HCT116 (cell line): ENCODE measurements at regions not wholly inside any gene's neighbourhood (a gene's known extent, or its start where the extent isn't known, plus 50 kb on each side); places are given as distances from the start of the nearest gene placed in this dataset.

Experiments
- ATAC-seq: fragments of 200-7000 bp; cut with Tn5 transposase; 2 replicates; pipeline ENCODE4 v1.9.1; 2020; ENCODE audit warnings: mild to moderate bottlenecking, moderate library complexity
- BruUV-seq: library from RNA; stranded (reverse); fragments of 400-500 nt; replicated peaks from 2 replicates; lab custom pipeline; 2021; lab: Mats Ljungman, UMichigan
- CTCF ChIA-PET: fragments of 300-600 bp; sonication (Branson Sonifier 250); formaldehyde crosslinking; loops from one replicate; lab custom pipeline; 2021; ENCODE audit warnings: antibody characterized with exemption; lab: Charles Lee
- POLR2A ChIA-PET: fragments of 300-600, 350-600 bp; sonication (Branson Sonifier 250); formaldehyde crosslinking; loops from one replicate; lab custom pipeline; 2021; ENCODE audit warnings: antibody characterized with exemption; lab: Charles Lee
- RAD21 ChIA-PET, 2 experiments: fragments of 300-600 bp; sonication (Branson Sonifier 250); formaldehyde crosslinking; loops; one replicate each; lab custom pipeline; 2023; ENCODE audit warnings: low total read pairs in 2 of 2; ENCODE audit not compliant: uncharacterized antibody in 2 of 2, unreplicated experiment in 2 of 2, low non-redundant PET in 1 of 2; lab: Charles Lee
- DNase-seq: peaks from one replicate; pipeline ENCODE4 v3.0.0-alpha.2; 2010; ENCODE audit warnings: low read depth, low spot score
- H2AFZ ChIP-seq: fragments of 200-600 bp; shearing (Covaris generic), sonication (generic); 2 replicates; pipeline ENCODE4 v1.6.1; 2017; ENCODE audit warnings: low read depth, mixed run types, mixed read lengths, antibody characterized with exemption, low read length; ENCODE audit not compliant: poor library complexity, severe bottlenecking
- H3K27ac ChIP-seq: 2 replicates; pipeline ENCODE4 v1.5.1; 2012; ENCODE audit warnings: low read depth, low read length
- H3K27me3 ChIP-seq: fragments of 200-600 bp; sonication (generic); 2 replicates; pipeline ENCODE4 v1.6.1; 2016; ENCODE audit warnings: mixed run types, low read length, mixed read lengths; ENCODE audit not compliant: insufficient read depth
- H3K36me3 ChIP-seq, 2 experiments: fragments of 200-500 bp in 1 of 2; fragments of 200-600 bp in 1 of 2; sonication (Bioruptor generic) in 1 of 2; sonication (generic) in 1 of 2; 2 replicates each; pipeline versions ENCODE4 v1.5.1 to v1.6.1; 2014 to 2016; ENCODE audit warnings: low read length in 2 of 2, inconsistent platforms in 1 of 2, mixed read lengths in 1 of 2, mixed run types in 1 of 2; ENCODE audit not compliant: insufficient read depth in 2 of 2, control insufficient read depth in 1 of 2
- H3K4me1 ChIP-seq, 2 experiments: fragments of 200-600 bp in 1 of 2; sonication (generic) in 1 of 2; 2 replicates each; pipeline versions ENCODE4 v1.5.1 to v1.6.1; 2012 to 2017; ENCODE audit warnings: low read length in 2 of 2, inconsistent platforms in 1 of 2, mild to moderate bottlenecking in 1 of 2, mixed read lengths in 1 of 2, mixed run types in 1 of 2, moderate library complexity in 1 of 2; ENCODE audit not compliant: insufficient read depth in 2 of 2, control insufficient read depth in 1 of 2
- H3K4me2 ChIP-seq: fragments of 200-600 bp; sonication (generic); 2 replicates; pipeline ENCODE4 v1.6.1; 2017; ENCODE audit warnings: mixed run types, low read length, mixed read lengths
- H3K4me3 ChIP-seq, 2 experiments: fragments of 200-600 bp in 1 of 2; sonication (generic) in 1 of 2; replicated peaks in 1 of 2; 2 replicates each; pipeline ENCODE4 v1.5.1; 2011 to 2016; ENCODE audit warnings: low read length in 2 of 2, control low read depth in 1 of 2, low read depth in 1 of 2, mild to moderate bottlenecking in 1 of 2, mixed read lengths in 1 of 2, mixed run types in 1 of 2
- H3K79me2 ChIP-seq: fragments of 200-600 bp; sonication (generic); 2 replicates; pipeline ENCODE4 v1.6.1; 2017; ENCODE audit warnings: mild to moderate bottlenecking, mixed run types, low read length, moderate library complexity, mixed read lengths; ENCODE audit not compliant: insufficient read depth
- H3K9ac ChIP-seq: fragments of 200-600 bp; sonication (generic); 2 replicates; pipeline ENCODE4 v1.6.1; 2016; ENCODE audit warnings: low read length, mixed read lengths
- H3K9me2 ChIP-seq: fragments of 200-600 bp; sonication (generic), shearing (Covaris generic); 2 replicates; pipeline ENCODE4 v1.6.1; 2017; ENCODE audit warnings: mixed run types, mild to moderate bottlenecking, moderate library complexity; ENCODE audit not compliant: insufficient read depth
- H3K9me3 ChIP-seq, 2 experiments: fragments of 200-500 bp in 1 of 2; fragments of 200-600 bp in 1 of 2; sonication (Bioruptor generic) in 1 of 2; sonication (generic) in 1 of 2; 2 replicates each; pipeline ENCODE4 v1.6.1; 2014 to 2017; ENCODE audit warnings: low read length in 2 of 2, mixed read lengths in 2 of 2, inconsistent platforms in 1 of 2, low read depth in 1 of 2, mild to moderate bottlenecking in 1 of 2, mixed run types in 1 of 2, moderate library complexity in 1 of 2; ENCODE audit not compliant: control insufficient read depth in 1 of 2, insufficient read depth in 1 of 2
- H4K20me1 ChIP-seq: fragments of 200-600 bp; sonication (generic), shearing (Covaris generic); 2 replicates; pipeline ENCODE4 v1.6.1; 2017; ENCODE audit warnings: mixed run types, mild to moderate bottlenecking, moderate library complexity; ENCODE audit not compliant: insufficient read depth
- CBX3 ChIP-seq: IDR thresholded peaks from 2 replicates; pipeline ENCODE4 v1.6.1; 2012; ENCODE audit warnings: low read depth
- CTCF ChIP-seq, 3 experiments: fragments of 200-600 bp in 1 of 3; sonication (generic) in 1 of 3; IDR thresholded peaks in 2 of 3; conservative IDR thresholded peaks in 1 of 3; 2 replicates each; pipeline ENCODE4 v1.5.1; 2012 to 2017; ENCODE audit warnings: low read depth in 2 of 3, low read length in 2 of 3, antibody characterized with exemption in 1 of 3, borderline replicate concordance in 1 of 3, control low read depth in 1 of 3, mild to moderate bottlenecking in 1 of 3, mixed read lengths in 1 of 3, mixed run types in 1 of 3, moderate library complexity in 1 of 3; ENCODE audit not compliant: insufficient read depth in 1 of 3
- EGR1 ChIP-seq: IDR thresholded peaks from 2 replicates; pipeline ENCODE4 v1.6.1; 2012; ENCODE audit warnings: low read depth
- FOSL1 ChIP-seq: IDR thresholded peaks from 2 replicates; pipeline ENCODE4 v1.6.1; 2012; ENCODE audit warnings: low read depth
- JUND ChIP-seq: IDR thresholded peaks from 2 replicates; pipeline ENCODE4 v1.6.1; 2012
- POLR2AphosphoS5 ChIP-seq: IDR thresholded peaks from 2 replicates; pipeline ENCODE4 v1.6.1; 2011; ENCODE audit warnings: mild to moderate bottlenecking, low read depth, low read length, moderate library complexity
- RAD21 ChIP-seq: IDR thresholded peaks from 2 replicates; pipeline ENCODE4 v1.6.1; 2012; ENCODE audit warnings: low read depth, mild to moderate bottlenecking
- SIN3A ChIP-seq: IDR thresholded peaks from 2 replicates; pipeline ENCODE4 v1.6.1; 2012; ENCODE audit warnings: low read depth
- TCF7L2 ChIP-seq: IDR thresholded peaks from 2 replicates; pipeline ENCODE4 v1.7.0; 2011; ENCODE audit warnings: borderline replicate concordance, inconsistent platforms; ENCODE audit not compliant: insufficient read depth, insufficient read length; ENCODE audit errors: extremely low read depth
- ZBTB33 ChIP-seq: IDR thresholded peaks from 2 replicates; pipeline ENCODE4 v1.6.1; 2011; ENCODE audit warnings: mild to moderate bottlenecking, low read length, moderate library complexity; ENCODE audit not compliant: insufficient replicate concordance; ENCODE audit errors: extremely low read depth
- ZFX ChIP-seq: fragments of 450-650 bp; IDR thresholded peaks from 2 replicates; pipeline ENCODE4 v1.6.1; 2017
- ZNF274 ChIP-seq: fragments of 200-500 bp; sonication (Bioruptor generic); IDR thresholded peaks from 2 replicates; pipeline ENCODE4 v1.6.1; 2014; ENCODE audit warnings: mild to moderate bottlenecking, low read depth, low read length, inconsistent platforms
- intact Hi-C: fragments of 100-400 bp; cut with micrococcal nuclease; formaldehyde crosslinking; loops from 2 replicates; pipeline ENCODE4 v1.10.0; 2022

GRCh38 chr3:81894598-81894997 lies 133.2 kb upstream of the GBE1 start:
- H3K4me1 ChIP-seq: no peaks in the 10 kb centered on the region
- RAD21 ChIA-PET: no interaction called here
- H2AFZ ChIP-seq: no peak overlapping the region
- H3K36me3 ChIP-seq: no peaks in the 10 kb centered on the region
- H4K20me1 ChIP-seq: no peaks in the 10 kb centered on the region
- CTCF ChIA-PET: no interaction called here
- DNase-seq: no peak
- no peaks in the 10 kb centered on the region for H3K9me2 ChIP-seq
- no peak overlapping the region for H3K27ac ChIP-seq
- TF ChIP-seq ZNF274 (no peak), CTCF (IDR thresholded peaks at IDR 0.05 in 2 of 3, conservative IDR thresholded peaks at IDR 0.05 in 1 of 3; ENCODE audit: borderline replicate concordance in 1 of 3, insufficient read depth in 1 of 3, low read depth in 2 of 3, low read length in 2 of 3) (no peak), EGR1 (no peak), SIN3A (no peak), POLR2AphosphoS5 (no peak), ZFX (no peak), JUND (no peak)
- H3K4me2 ChIP-seq: no peak overlapping the region
- no peak overlapping the region for H3K4me3 ChIP-seq
- intact Hi-C loops: no loop called here
- no peaks in the 10 kb centered on the region for H3K79me2 ChIP-seq
- H3K9ac ChIP-seq: no peak overlapping the region
- no peaks in the 10 kb centered on the region for H3K27me3 ChIP-seq
- POLR2A ChIA-PET: no interaction called here
- no TSS peak for BruUV-seq
- ATAC-seq: no peak
- H3K9me3 ChIP-seq: no peaks in the 10 kb centered on the region

- Histone ChIP-seq H3K4me2 (no peak overlapping the region), H3K27me3 (no peaks in the 10 kb centered on the region), H3K79me2 (no peaks in the 10 kb centered on the region), H3K9me2 (no peaks in the 10 kb centered on the region), H3K9ac (no peak overlapping the region), H3K4me1 (no peaks in the 10 kb centered on the region), H3K36me3 (no peaks in the 10 kb centered on the region), H3K4me3 (no peak overlapping the region), H3K9me3 (no peaks in the 10 kb centered on the region), H3K27ac (no peak overlapping the region), H2AFZ (no peak overlapping the region), H4K20me1 (no peaks in the 10 kb centered on the region)
- POLR2A ChIA-PET: no interaction called here
- intact Hi-C loops: no loop called here
- CTCF ChIA-PET: no interaction called here
- RAD21 ChIA-PET: no interaction called here
- no peak for DNase-seq
- ATAC-seq: no peak
- no TSS peak for BruUV-seq
- TF ChIP-seq RAD21 (no peak), ZNF274 (no peak), FOSL1 (no peak), CBX3 (no peak), SIN3A (no peak), TCF7L2 (no peak), ZBTB33 (no peak)
Measured at GRCh38 chr3:81891055-81891895, 129.8 kb upstream of the GBE1 start.
